ENCODE measurements at regions not wholly inside any gene's neighbourhood (a gene's known extent, or its start where the extent isn't known, plus 50 kb on each side); places are given as distances from the start of the nearest gene placed in this dataset.

GRCh38 chr15:31955734-31956133 is 74.6 kb upstream of the CHRNA7 start:
- Histone ChIP-seq H3K4me3 (replicated peaks in 1 of 3; ENCODE audit: insufficient read depth in 1 of 3, low read depth in 2 of 3, low read length in 3 of 3) (no peak overlapping the region), H3K4me1 (ENCODE audit: insufficient read depth, low read length) (peaks cover 3% of the 10 kb centered on the region), H2AFZ (ENCODE audit: low read length) (no peak overlapping the region), H4K20me1 (ENCODE audit: insufficient read depth, low read length) (no peaks in the 10 kb centered on the region), H3K9ac (ENCODE audit: insufficient read depth, low read depth, low read length) (no peak overlapping the region), H3K4me2 (ENCODE audit: low read depth, low read length) (no peak overlapping the region), H3K9me3 (ENCODE audit: low read length) (peaks cover 46% of the 10 kb centered on the region), H3K27ac (ENCODE audit: extremely low read length, insufficient read depth, low read length) (no peak overlapping the region), H3K27me3 (ENCODE audit: control insufficient read depth in 1 of 2, insufficient read depth in 2 of 2, low read length in 2 of 2) (no peaks in the 10 kb centered on the region), H3K36me3 (replicated peaks in 1 of 2; ENCODE audit: control insufficient read depth in 1 of 2, insufficient read depth in 2 of 2, low read length in 2 of 2) (no peaks in the 10 kb centered on the region), H3K79me2 (ENCODE audit: insufficient read depth, low read length) (no peaks in the 10 kb centered on the region)
- intact Hi-C loops (cut with micrococcal nuclease; ENCODE audit: unreplicated experiment): no loop called here
- POLR2A ChIA-PET: no interaction called here
- CTCF ChIA-PET (ENCODE audit: low intra/inter-chr PET ratio, low total read pairs): no interaction called here
- in situ Hi-C loops (cut with HindIII; ENCODE audit: extremely low pct_ligation_motif_present, low pct_unique_long_range_greater_than_20kb): no loop called here
- FAIRE-seq (no peak), DNase-seq (ENCODE audit: low spot score) (no peak), ATAC-seq (no peak)
- no TSS peak for BruUV-seq (replicated peaks)
- WGBS (ENCODE audit: low lambda C conversion rate): 0% methylated on average over 1 of the region's 1 CpG
- no peak for TF ChIP-seq CREB3 (CRISPR knock-in tag; IDR thresholded peaks at IDR 0.05)
- TF ChIP-seq SNAPC4 (CRISPR knock-in tag; IDR thresholded peaks at IDR 0.05): no peak
- no peak for TF ChIP-seq CHCHD3 (CRISPR knock-in tag; IDR thresholded peaks at IDR 0.05)
- TF ChIP-seq AKNA (CRISPR knock-in tag; IDR thresholded peaks at IDR 0.05; ENCODE audit: borderline replicate concordance): no peak
- TF ChIP-seq MXI1 (IDR thresholded peaks at IDR 0.05; ENCODE audit: borderline replicate concordance, low read depth, low read length): no peak
- no peak for TF ChIP-seq GLMP (CRISPR knock-in tag; IDR thresholded peaks at IDR 0.05; ENCODE audit: borderline replicate concordance)
- TF ChIP-seq ZNF276 (CRISPR knock-in tag; IDR thresholded peaks at IDR 0.05; ENCODE audit: low read depth): no peak

Data from HepG2 (cell line).